K562 (cell line): ENCODE measurements at regions not wholly inside any gene's neighbourhood (a gene's known extent, or its start where the extent isn't known, plus 50 kb on each side); places are given as distances from the start of the nearest gene placed in this dataset.

Experiments
- ATAC-seq: fragments of 200-7000 bp; cut with Tn5 transposase; 3 replicates; pipeline ENCODE4 v1.9.1; 2020; ENCODE audit warnings: moderate library complexity
- BruUV-seq: library from RNA; stranded (reverse); fragments of 400-500 nt; replicated peaks from 2 replicates; lab custom pipeline; 2021; lab: Mats Ljungman, UMichigan
- CTCF ChIA-PET: fragments of 300-600 bp; formaldehyde crosslinking; extraction: SDS; loops from one replicate; lab custom pipeline; 2021; ENCODE audit warnings: low intra/inter-chr PET ratio; lab: Yijun Ruan, JAX
- POLR2A ChIA-PET: fragments of 300-600, 350-650 bp; sonication (Branson Sonifier 250); formaldehyde crosslinking; extraction: SDS; loops from one replicate; lab custom pipeline; 2021; ENCODE audit warnings: antibody characterized with exemption, inconsistent platforms; lab: Yijun Ruan, JAX
- DNase-seq, 4 experiments: peaks; one replicate each; pipeline versions ENCODE4 v3.0.0 to v3.0.0-alpha.2; 2011 to 2018; ENCODE audit warnings: low spot score in 3 of 4, mixed read lengths in 3 of 4; ENCODE audit errors: extremely low read depth in 1 of 4
- FAIRE-seq: peaks from 2 replicates; lab custom pipeline; 2011; peaks lifted over from hg19 to GRCh38; lab: Jason Lieb, UNC
- H2AFZ ChIP-seq: 2 replicates; pipeline ENCODE4 v1.6.0; 2011; ENCODE audit warnings: low read depth, low read length, control low read depth, inconsistent platforms
- H3K27ac ChIP-seq: fragments of 200-600 bp; 3 replicates; pipeline ENCODE4 v1.8.0; 2011; ENCODE audit warnings: low read depth, mild to moderate bottlenecking, control low read depth, inconsistent platforms, low read length, moderate library complexity, mixed read lengths; ENCODE audit errors: extremely low read depth
- H3K27me3 ChIP-seq, 2 experiments: fragments of 300-600 bp in 1 of 2; 2 replicates in 1 of 2; 3 replicates in 1 of 2; pipeline versions ENCODE4 v1.6.0 to v1.8.0; 2011; ENCODE audit warnings: inconsistent platforms in 2 of 2, low read length in 2 of 2, mild to moderate bottlenecking in 1 of 2, mixed read lengths in 1 of 2, moderate library complexity in 1 of 2; ENCODE audit not compliant: control insufficient read depth in 2 of 2, insufficient read depth in 2 of 2
- H3K36me3 ChIP-seq: fragments of 300-600 bp; 3 replicates; pipeline ENCODE4 v1.8.0; 2011; ENCODE audit warnings: mild to moderate bottlenecking, low read length, inconsistent platforms; ENCODE audit not compliant: control insufficient read depth, insufficient read depth
- H3K4me1 ChIP-seq, 2 experiments: fragments of 200-600 bp in 1 of 2; replicated peaks in 1 of 2; 2 replicates in 1 of 2; 3 replicates in 1 of 2; pipeline versions ENCODE4 v1.5.1 to v1.8.0; 2011; ENCODE audit warnings: inconsistent platforms in 2 of 2, low read length in 2 of 2, mild to moderate bottlenecking in 1 of 2, mixed read lengths in 1 of 2, moderate library complexity in 1 of 2; ENCODE audit not compliant: control insufficient read depth in 2 of 2, insufficient read depth in 2 of 2
- H3K4me2 ChIP-seq: 2 replicates; pipeline ENCODE4 v1.6.1; 2011; ENCODE audit warnings: low read length, control low read depth, inconsistent platforms, mixed read lengths; ENCODE audit not compliant: insufficient read depth
- H3K4me3 ChIP-seq: fragments of 200-600 bp; sonication (generic), shearing (Covaris generic); 2 replicates; pipeline ENCODE4 v1.5.1; 2016; ENCODE audit warnings: control low read depth, inconsistent platforms
- H3K79me2 ChIP-seq: fragments of 200-600 bp; 3 replicates; pipeline ENCODE4 v1.8.0; 2011; ENCODE audit warnings: low read length, inconsistent platforms; ENCODE audit not compliant: control insufficient read depth, insufficient read depth
- H3K9ac ChIP-seq, 2 experiments: 2 replicates each; pipeline versions ENCODE4 v1.6.0 to v1.6.1; 2011; ENCODE audit warnings: low read depth in 2 of 2, low read length in 2 of 2, control low read depth in 1 of 2, inconsistent platforms in 1 of 2, mild to moderate bottlenecking in 1 of 2, mixed read lengths in 1 of 2; ENCODE audit not compliant: insufficient read depth in 1 of 2
- H3K9me1 ChIP-seq: one replicate; pipeline ENCODE4 v1.6.0; 2011; ENCODE audit warnings: inconsistent platforms, mild to moderate bottlenecking, low read length, moderate library complexity; ENCODE audit not compliant: control insufficient read depth, insufficient read depth
- H3K9me3 ChIP-seq: replicated peaks from 2 replicates; pipeline ENCODE4 v1.5.1; 2011; ENCODE audit warnings: low read depth, low read length, inconsistent platforms; ENCODE audit not compliant: control insufficient read depth, insufficient read depth
- H4K20me1 ChIP-seq: replicated peaks from 2 replicates; pipeline ENCODE4 v1.6.1; 2011; ENCODE audit warnings: low read length, inconsistent platforms, mixed read lengths; ENCODE audit not compliant: control insufficient read depth, insufficient read depth
- CBFA2T2 ChIP-seq: fragments of 450-650 bp; conservative IDR thresholded peaks from 2 replicates; pipeline ENCODE4 v1.6.1; 2017; ENCODE audit warnings: mild to moderate bottlenecking
- CTBP1 ChIP-seq: fragments of 450-650 bp; IDR thresholded peaks from 2 replicates; pipeline ENCODE4 v1.6.1; 2016; ENCODE audit warnings: borderline replicate concordance
- ETV1 ChIP-seq: fragments of 450-650 bp; conservative IDR thresholded peaks from 2 replicates; pipeline ENCODE4 v1.6.1; 2016; ENCODE audit warnings: missing genetic modification characterization, control low read depth, low read depth, missing compliant biosample characterization
- RBM22 ChIP-seq: fragments of 200-400 bp; formaldehyde crosslinking; IDR thresholded peaks from 2 replicates; pipeline ENCODE4 v1.6.1; 2018; ENCODE audit warnings: low read length, low read depth; ENCODE audit not compliant: poor library complexity, severe bottlenecking
- VEZF1 ChIP-seq: fragments of 200-800 bp; sonication (Bioruptor generic); IDR thresholded peaks from 2 replicates; pipeline ENCODE4 v1.6.1; 2017; ENCODE audit warnings: missing genetic modification characterization, missing compliant biosample characterization
- ZC3H11A ChIP-seq: IDR thresholded peaks from 2 replicates; pipeline ENCODE4 v1.6.1; 2012; ENCODE audit warnings: low read depth, low read length, improper control_type of control experiment
- ZNF316 ChIP-seq: fragments of 450-650 bp; IDR thresholded peaks from 2 replicates; pipeline ENCODE4 v1.6.1; 2016
- ZNF707 ChIP-seq: fragments of 250-450 bp; sonication (Bioruptor Pico); conservative IDR thresholded peaks from 2 replicates; pipeline ENCODE4 v1.8.0; 2022; ENCODE audit warnings: inconsistent platforms, mild to moderate bottlenecking, moderate library complexity
- ZNF780A ChIP-seq: fragments of 250-450 bp; sonication (Bioruptor Pico); IDR thresholded peaks from 2 replicates; pipeline ENCODE4 v1.5.0; 2021; ENCODE audit warnings: mild to moderate bottlenecking
- in situ Hi-C: fragments of 300-500 bp; cut with MboI; formaldehyde crosslinking; loops from 4 replicates; pipeline ENCODE4 v1.15.0; 2018; ENCODE audit warnings: inconsistent platforms, mixed read lengths
- intact Hi-C: fragments of 100-400 bp; cut with micrococcal nuclease; formaldehyde crosslinking; loops from 2 replicates; pipeline ENCODE4 v1.14.2; 2022

- TF ChIP-seq ZNF316 (no peak), VEZF1 (no peak), ZC3H11A (no peak)
Measured at GRCh38 chr4:19133315-19133714, 1111.8 kb upstream of the LCORL start (continued).

GRCh38 chr4:19130866-19131265 is 1109.3 kb upstream of the LCORL start:
- H2AFZ ChIP-seq, result no peak overlapping the region
- H3K79me2 ChIP-seq, result no peaks in the 10 kb centered on the region
- no peak overlapping the region for H3K4me3 ChIP-seq
- CTCF ChIA-PET, result no interaction called here
- no peak overlapping the region for H3K9ac ChIP-seq
- in situ Hi-C loops (no loop called here), intact Hi-C loops (no loop called here)
- ATAC-seq (no peak), FAIRE-seq (no peak), DNase-seq (no peak)
- H3K4me1 ChIP-seq, result no peaks in the 10 kb centered on the region
- no peak for TF ChIP-seq CTBP1
- no peak for TF ChIP-seq ZNF707 (CRISPR knock-in tag)
- TF ChIP-seq RBM22, result no peak
- no peak for TF ChIP-seq ZNF780A (CRISPR knock-in tag)
- no peak for TF ChIP-seq CBFA2T2
- no peak for TF ChIP-seq ETV1 (tag)
- BruUV-seq, result no TSS peak
- H3K27ac ChIP-seq, result no peak overlapping the region
- no peak overlapping the region for H3K4me2 ChIP-seq
- no peaks in the 10 kb centered on the region for H3K9me1 ChIP-seq
- no peaks in the 10 kb centered on the region for H3K36me3 ChIP-seq
- POLR2A ChIA-PET, result no interaction called here
- no peaks in the 10 kb centered on the region; the same call in 1 of the 2 replicates for H3K9me3 ChIP-seq
- no peaks in the 10 kb centered on the region for H3K27me3 ChIP-seq
- no peaks in the 10 kb centered on the region for H4K20me1 ChIP-seq
